ENCODE measurements at regions not wholly inside any gene's neighbourhood (a gene's known extent, or its start where the extent isn't known, plus 50 kb on each side); places are given as distances from the start of the nearest gene placed in this dataset.

DNA sequence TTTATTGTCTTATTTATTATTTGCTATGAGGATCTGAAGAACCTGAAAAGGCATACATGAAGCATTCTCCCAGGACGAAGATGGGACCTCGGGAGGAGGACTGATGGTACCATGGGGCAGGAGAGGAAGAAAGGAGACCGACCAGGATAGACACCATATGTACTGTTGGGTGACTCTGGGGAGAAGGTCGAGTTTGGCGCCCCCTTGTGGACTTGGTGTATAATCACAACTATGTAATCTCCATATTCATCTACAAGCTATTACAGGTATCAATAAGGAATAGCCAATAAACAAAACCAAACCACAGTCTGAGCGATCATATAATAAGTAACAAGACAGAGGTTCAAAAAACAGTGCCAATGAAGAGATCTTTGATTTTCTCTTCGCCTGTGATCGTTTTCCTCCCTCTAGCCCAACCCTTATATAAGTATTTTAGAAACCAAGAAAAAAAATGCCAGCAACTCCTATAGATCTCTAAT, 139.1 kb downstream of the SPTSSA start:
- TF ChIP-seq GATA3 (IDR thresholded peaks at IDR 0.05; ENCODE audit: low read depth, low read length) (0 out of 2 replicates have a peak, but pooled peaks have one; percentile 26), GATA2 (IDR thresholded peaks at IDR 0.05; ENCODE audit: low read depth, low read length) (peak; percentile 36)

Measured in SH-SY5Y (cell line).